ENCODE measurements at regions not wholly inside any gene's neighbourhood (a gene's known extent, or its start where the extent isn't known, plus 50 kb on each side); places are given as distances from the start of the nearest gene placed in this dataset.

DNA sequence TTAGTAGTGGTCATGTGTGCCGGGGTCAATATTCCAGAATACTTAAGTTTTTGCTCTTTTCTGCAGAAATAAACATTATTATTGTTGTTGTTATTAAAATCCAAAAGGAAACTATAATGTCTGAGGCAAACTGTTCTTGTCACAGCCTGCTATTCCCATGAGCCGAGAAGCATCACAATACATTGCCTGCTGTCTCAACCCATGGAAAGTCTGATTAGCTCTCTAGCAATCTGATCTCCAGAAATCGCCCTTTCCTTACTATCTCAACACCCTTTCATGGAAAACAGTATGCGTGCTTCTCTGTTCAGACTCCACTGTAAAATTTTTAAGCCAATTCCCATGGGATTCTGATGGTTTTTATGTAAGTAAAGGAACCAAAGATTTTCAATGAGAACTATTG, 811.0 kb downstream of the TUSC7 start:
- TF ChIP-seq ZNF565 (CRISPR knock-in tag; conservative IDR thresholded peaks at IDR 0.05; ENCODE audit: low read depth) (no peak), TCF4 (CRISPR knock-in tag; IDR thresholded peaks at IDR 0.05; ENCODE audit: borderline replicate concordance) (no peak), ZNF70 (CRISPR knock-in tag; IDR thresholded peaks at IDR 0.05) (no peak), PPARA (CRISPR knock-in tag; IDR thresholded peaks at IDR 0.05; ENCODE audit: borderline replicate concordance) (no peak), ESRRG (CRISPR knock-in tag; IDR thresholded peaks at IDR 0.05) (no peak), POU6F1 (CRISPR knock-in tag; IDR thresholded peaks at IDR 0.05; ENCODE audit: borderline replicate concordance, low read depth) (no peak), ARNTL (CRISPR knock-in tag; IDR thresholded peaks at IDR 0.05; ENCODE audit: borderline replicate concordance, low read depth) (no peak)
- TF ChIP-seq, protein P1, sequence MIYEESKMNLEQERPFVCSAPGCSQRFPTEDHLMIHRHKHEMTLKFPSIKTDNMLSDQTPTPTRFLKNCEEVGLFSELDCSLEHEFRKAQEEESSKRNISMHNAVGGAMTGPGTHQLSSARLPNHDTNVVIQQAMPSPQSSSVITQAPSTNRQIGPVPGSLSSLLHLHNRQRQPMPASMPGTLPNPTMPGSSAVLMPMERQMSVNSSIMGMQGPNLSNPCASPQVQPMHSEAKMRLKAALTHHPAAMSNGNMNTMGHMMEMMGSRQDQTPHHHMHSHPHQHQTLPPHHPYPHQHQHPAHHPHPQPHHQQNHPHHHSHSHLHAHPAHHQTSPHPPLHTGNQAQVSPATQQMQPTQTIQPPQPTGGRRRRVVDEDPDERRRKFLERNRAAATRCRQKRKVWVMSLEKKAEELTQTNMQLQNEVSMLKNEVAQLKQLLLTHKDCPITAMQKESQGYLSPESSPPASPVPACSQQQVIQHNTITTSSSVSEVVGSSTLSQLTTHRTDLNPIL (CRISPR knock-in tag; IDR thresholded peaks at IDR 0.05; ENCODE audit: low read depth) = no peak
- ATAC-seq = no peak

- TF ChIP-seq, protein P2, sequence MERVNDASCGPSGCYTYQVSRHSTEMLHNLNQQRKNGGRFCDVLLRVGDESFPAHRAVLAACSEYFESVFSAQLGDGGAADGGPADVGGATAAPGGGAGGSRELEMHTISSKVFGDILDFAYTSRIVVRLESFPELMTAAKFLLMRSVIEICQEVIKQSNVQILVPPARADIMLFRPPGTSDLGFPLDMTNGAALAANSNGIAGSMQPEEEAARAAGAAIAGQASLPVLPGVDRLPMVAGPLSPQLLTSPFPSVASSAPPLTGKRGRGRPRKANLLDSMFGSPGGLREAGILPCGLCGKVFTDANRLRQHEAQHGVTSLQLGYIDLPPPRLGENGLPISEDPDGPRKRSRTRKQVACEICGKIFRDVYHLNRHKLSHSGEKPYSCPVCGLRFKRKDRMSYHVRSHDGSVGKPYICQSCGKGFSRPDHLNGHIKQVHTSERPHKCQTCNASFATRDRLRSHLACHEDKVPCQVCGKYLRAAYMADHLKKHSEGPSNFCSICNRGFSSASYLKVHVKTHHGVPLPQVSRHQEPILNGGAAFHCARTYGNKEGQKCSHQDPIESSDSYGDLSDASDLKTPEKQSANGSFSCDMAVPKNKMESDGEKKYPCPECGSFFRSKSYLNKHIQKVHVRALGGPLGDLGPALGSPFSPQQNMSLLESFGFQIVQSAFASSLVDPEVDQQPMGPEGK (CRISPR knock-in tag; IDR thresholded peaks at IDR 0.05; ENCODE audit: borderline replicate concordance) = no peak
- TF ChIP-seq GLIS3 (CRISPR knock-in tag; IDR thresholded peaks at IDR 0.05) = no peak
- peak; percentile 18; the same call in 1 of the 3 replicates for ATAC-seq
Observed at GRCh38 chr3:117523418-117523817, 813.8 kb downstream of the TUSC7 start.

- peak; percentile 79 for ATAC-seq
Observed at GRCh38 chr3:117524890-117525289, 815.3 kb downstream of the TUSC7 start.

GRCh38 chr3:117526470-117527079, 817.0 kb downstream of the TUSC7 start:
- TF ChIP-seq GLIS3 (CRISPR knock-in tag; IDR thresholded peaks at IDR 0.05) (no peak), ZNF565 (CRISPR knock-in tag; conservative IDR thresholded peaks at IDR 0.05; ENCODE audit: low read depth) (no peak), TCF4 (CRISPR knock-in tag; IDR thresholded peaks at IDR 0.05; ENCODE audit: borderline replicate concordance) (no peak)
- ATAC-seq = peak; percentile 65; the same call in 2 of the 3 replicates

More at GRCh38 chr3:117524890-117525289, 815.3 kb downstream of the TUSC7 start:
- no peak for TF ChIP-seq RARB (CRISPR knock-in tag; IDR thresholded peaks at IDR 0.05)

DNA sequence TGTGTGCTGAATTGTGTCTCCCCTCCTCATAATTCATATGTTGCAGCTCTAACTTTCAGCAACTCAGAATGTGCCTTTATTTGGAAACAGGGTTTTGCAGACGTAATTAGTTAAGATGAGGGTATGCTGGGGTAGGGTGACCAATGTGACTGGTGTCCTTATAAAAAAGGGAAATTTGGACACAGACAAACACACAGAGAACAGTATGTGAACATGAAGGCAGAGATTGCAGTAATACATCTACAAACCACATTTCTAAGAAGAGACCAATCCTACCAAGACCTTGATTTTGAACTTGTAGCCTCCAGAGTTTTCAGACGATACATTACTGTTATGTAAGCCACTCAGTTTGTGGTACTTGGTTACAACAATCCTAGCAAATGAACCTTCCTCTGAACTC, 817.8 kb downstream of the TUSC7 start:
- ATAC-seq = no peak
- TF ChIP-seq ZNF8 (CRISPR knock-in tag; IDR thresholded peaks at IDR 0.05) = no peak
- TF ChIP-seq ESRRG (CRISPR knock-in tag; IDR thresholded peaks at IDR 0.05) = no peak
- no peak for TF ChIP-seq POU6F1 (CRISPR knock-in tag; IDR thresholded peaks at IDR 0.05; ENCODE audit: borderline replicate concordance, low read depth)
- TF ChIP-seq, protein P1 (CRISPR knock-in tag; IDR thresholded peaks at IDR 0.05; ENCODE audit: low read depth) = no peak
- TF ChIP-seq, protein P3, sequence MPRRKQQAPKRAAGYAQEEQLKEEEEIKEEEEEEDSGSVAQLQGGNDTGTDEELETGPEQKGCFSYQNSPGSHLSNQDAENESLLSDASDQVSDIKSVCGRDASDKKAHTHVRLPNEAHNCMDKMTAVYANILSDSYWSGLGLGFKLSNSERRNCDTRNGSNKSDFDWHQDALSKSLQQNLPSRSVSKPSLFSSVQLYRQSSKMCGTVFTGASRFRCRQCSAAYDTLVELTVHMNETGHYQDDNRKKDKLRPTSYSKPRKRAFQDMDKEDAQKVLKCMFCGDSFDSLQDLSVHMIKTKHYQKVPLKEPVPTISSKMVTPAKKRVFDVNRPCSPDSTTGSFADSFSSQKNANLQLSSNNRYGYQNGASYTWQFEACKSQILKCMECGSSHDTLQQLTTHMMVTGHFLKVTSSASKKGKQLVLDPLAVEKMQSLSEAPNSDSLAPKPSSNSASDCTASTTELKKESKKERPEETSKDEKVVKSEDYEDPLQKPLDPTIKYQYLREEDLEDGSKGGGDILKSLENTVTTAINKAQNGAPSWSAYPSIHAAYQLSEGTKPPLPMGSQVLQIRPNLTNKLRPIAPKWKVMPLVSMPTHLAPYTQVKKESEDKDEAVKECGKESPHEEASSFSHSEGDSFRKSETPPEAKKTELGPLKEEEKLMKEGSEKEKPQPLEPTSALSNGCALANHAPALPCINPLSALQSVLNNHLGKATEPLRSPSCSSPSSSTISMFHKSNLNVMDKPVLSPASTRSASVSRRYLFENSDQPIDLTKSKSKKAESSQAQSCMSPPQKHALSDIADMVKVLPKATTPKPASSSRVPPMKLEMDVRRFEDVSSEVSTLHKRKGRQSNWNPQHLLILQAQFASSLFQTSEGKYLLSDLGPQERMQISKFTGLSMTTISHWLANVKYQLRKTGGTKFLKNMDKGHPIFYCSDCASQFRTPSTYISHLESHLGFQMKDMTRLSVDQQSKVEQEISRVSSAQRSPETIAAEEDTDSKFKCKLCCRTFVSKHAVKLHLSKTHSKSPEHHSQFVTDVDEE (CRISPR knock-in tag; IDR thresholded peaks at IDR 0.05) = no peak
- no peak for TF ChIP-seq RARB (CRISPR knock-in tag; IDR thresholded peaks at IDR 0.05)
- no peak for TF ChIP-seq BACH2 (CRISPR knock-in tag; IDR thresholded peaks at IDR 0.05; ENCODE audit: borderline replicate concordance)
- TF ChIP-seq CSRNP3 (CRISPR knock-in tag; IDR thresholded peaks at IDR 0.05) = no peak
- no peak for TF ChIP-seq OSR1 (CRISPR knock-in tag; IDR thresholded peaks at IDR 0.05)
- TF ChIP-seq ZC3H10 (CRISPR knock-in tag; IDR thresholded peaks at IDR 0.05) = no peak
- TF ChIP-seq CSDC2 (CRISPR knock-in tag; IDR thresholded peaks at IDR 0.05) = no peak
- TF ChIP-seq SNAI2 (CRISPR knock-in tag; IDR thresholded peaks at IDR 0.05) = no peak

All from SK-N-SH treated with all-trans-retinoic acid at 6 μM for 48 hours (cell line).